ENCODE measurements at regions not wholly inside any gene's neighbourhood (a gene's known extent, or its start where the extent isn't known, plus 50 kb on each side); places are given as distances from the start of the nearest gene placed in this dataset.

GRCh38 chr3:68458581-68458980 is 473.8 kb downstream of the TAFA4 start:
- no peak for DNase-seq (ENCODE audit: low read depth)

- DNase-seq (ENCODE audit: low read depth) = no peak
Measured at GRCh38 chr3:68448510-68449383, 483.6 kb downstream of the TAFA4 start.

- DNase-seq (ENCODE audit: low read depth) = no peak
Measured at GRCh38 chr3:68447885-68448284, 484.5 kb downstream of the TAFA4 start.

- no peak for DNase-seq (ENCODE audit: low read depth)
Measured at GRCh38 chr3:68441054-68441453, 491.3 kb downstream of the TAFA4 start.

GRCh38 chr3:68436619-68437401 is 495.5 kb downstream of the TAFA4 start:
- DNase-seq (ENCODE audit: low read depth) = no peak

- no peak for DNase-seq (ENCODE audit: low read depth)
Measured at GRCh38 chr3:68428495-68428894, 503.9 kb downstream of the TAFA4 start.

- DNase-seq (ENCODE audit: low read depth) = no peak
Measured at GRCh38 chr3:68424796-68425460, 507.4 kb downstream of the TAFA4 start.

- no peak for DNase-seq (ENCODE audit: low read depth)
Measured at GRCh38 chr3:68408626-68409025, 523.7 kb downstream of the TAFA4 start.

GRCh38 chr3:68403741-68404140 is 528.6 kb downstream of the TAFA4 start:
- DNase-seq (ENCODE audit: low read depth) = no peak

- DNase-seq (ENCODE audit: low read depth) = no peak
Measured at GRCh38 chr3:68402235-68402918, 530.0 kb downstream of the TAFA4 start.

- no peak for DNase-seq (ENCODE audit: low read depth)
Measured at GRCh38 chr3:68378631-68379030, 553.7 kb downstream of the TAFA4 start.

- DNase-seq (ENCODE audit: low read depth) = no peak
Measured at GRCh38 chr3:68373727-68374126, 558.6 kb downstream of the TAFA4 start.

GRCh38 chr3:68363796-68364195 is 568.6 kb downstream of the TAFA4 start:
- no peak for DNase-seq (ENCODE audit: low read depth)

GRCh38 chr3:68360492-68360891 is 571.9 kb downstream of the TAFA4 start:
- DNase-seq (ENCODE audit: low read depth) = no peak

- DNase-seq (ENCODE audit: low read depth) = no peak
Measured at GRCh38 chr3:68345781-68346180, 586.6 kb downstream of the TAFA4 start.

GRCh38 chr3:68342426-68342825 is 589.9 kb downstream of the TAFA4 start:
- DNase-seq (ENCODE audit: low read depth) = no peak

GRCh38 chr3:68336042-68336441 is 596.3 kb downstream of the TAFA4 start:
- DNase-seq (ENCODE audit: low read depth) = no peak

GRCh38 chr3:68334367-68334986 is 597.9 kb downstream of the TAFA4 start:
- DNase-seq (ENCODE audit: low read depth) = no peak

- no peak for DNase-seq (ENCODE audit: low read depth)
Measured at GRCh38 chr3:68328049-68328448, 604.3 kb downstream of the TAFA4 start.

GRCh38 chr3:68315964-68316363 is 616.4 kb downstream of the TAFA4 start:
- no peak for DNase-seq (ENCODE audit: low read depth)

- DNase-seq (ENCODE audit: low read depth) = no peak
Measured at GRCh38 chr3:68315546-68315945, 616.8 kb downstream of the TAFA4 start.

GRCh38 chr3:68306571-68306970 is 625.8 kb downstream of the TAFA4 start:
- DNase-seq (ENCODE audit: low read depth) = no peak
